ENCODE measurements at regions not wholly inside any gene's neighbourhood (a gene's known extent, or its start where the extent isn't known, plus 50 kb on each side); places are given as distances from the start of the nearest gene placed in this dataset.
"Not testable (repeated sequence)": the region's sequence is repeated elsewhere in the genome, so short reads cannot be mapped to it uniquely, and the experiment has no call there.

DNA sequence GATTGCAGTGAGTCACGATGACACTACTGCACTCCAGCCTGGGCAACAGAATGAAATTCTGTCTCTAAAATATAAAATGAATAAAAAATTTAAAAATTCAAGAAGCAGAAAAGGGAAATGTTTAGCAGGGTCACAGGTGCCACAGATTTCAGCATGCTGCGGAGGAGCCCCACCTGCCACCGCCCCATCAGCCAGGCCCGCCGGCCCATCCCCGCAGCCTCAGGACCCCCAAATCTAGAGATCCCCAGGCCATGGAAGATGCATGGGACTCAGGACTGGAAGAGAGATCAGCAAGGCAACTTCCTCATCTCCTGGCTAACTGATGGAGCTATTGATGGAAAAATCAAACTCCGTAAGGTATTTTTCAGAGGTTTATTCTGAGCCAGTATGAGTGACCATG lies 208.2 kb downstream of the UQCRFS1 start:
- DNase-seq: no peak

GRCh38 chr19:29003641-29004409 lies 209.1 kb downstream of the UQCRFS1 start:
- DNase-seq: no peak

DNA sequence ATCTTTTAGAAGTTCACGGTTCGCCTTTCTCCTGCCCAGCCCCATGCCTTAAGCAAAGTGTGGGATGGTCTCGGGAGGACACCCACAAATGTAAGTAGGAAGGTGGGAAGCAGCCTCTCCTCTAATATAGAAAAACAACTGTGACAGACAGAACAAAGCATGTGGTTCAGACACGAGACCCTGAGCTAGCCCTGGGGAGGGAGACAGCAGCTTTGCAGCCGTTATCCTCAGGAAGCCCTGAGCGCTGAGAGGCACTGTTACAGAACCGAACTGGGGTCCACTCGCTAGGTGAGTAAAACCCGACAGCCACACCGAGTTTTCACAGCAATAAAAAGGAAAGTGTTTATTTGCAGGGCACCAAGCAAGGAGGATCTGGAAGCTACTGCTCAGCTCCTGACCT lies 210.6 kb downstream of the UQCRFS1 start:
- DNase-seq: no peak

DNA sequence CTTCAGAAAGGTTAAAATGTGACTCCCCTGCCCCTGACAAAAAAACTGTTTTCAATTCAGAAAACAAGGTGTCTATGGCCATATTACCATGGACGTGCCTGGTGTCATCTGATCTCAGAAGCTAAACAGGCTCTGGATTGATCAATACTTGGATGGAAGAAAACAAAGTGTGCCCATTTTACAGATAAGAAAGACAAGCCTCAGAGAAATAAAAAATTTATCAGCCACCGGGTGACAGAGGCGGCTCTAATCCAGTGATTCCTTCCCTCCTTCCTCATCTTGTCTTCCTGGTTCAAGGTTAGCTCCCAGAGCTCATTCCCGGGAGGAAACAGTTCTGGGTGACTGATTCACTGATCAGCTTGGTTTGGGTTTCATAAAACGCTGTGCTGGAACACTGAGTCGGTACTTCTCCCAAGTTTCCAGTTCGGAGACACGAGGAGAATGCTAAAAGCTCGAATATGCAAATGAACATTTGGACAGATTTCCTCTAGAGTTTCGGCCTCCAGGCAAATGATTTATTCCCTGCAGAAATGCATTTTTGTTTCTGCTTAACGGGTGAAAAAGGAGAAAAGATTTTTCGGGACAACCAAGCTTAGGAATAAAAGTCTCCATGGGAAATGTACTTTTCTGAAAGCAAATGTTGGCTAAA lies 211.2 kb downstream of the UQCRFS1 start:
- no peak for DNase-seq

GRCh38 chr19:29001141-29001581 lies 211.8 kb downstream of the UQCRFS1 start:
- no peak for DNase-seq

- DNase-seq: no peak
Observed at GRCh38 chr19:28999724-29000433, 213.1 kb downstream of the UQCRFS1 start.

GRCh38 chr19:28998974-28999373 lies 214.0 kb downstream of the UQCRFS1 start:
- DNase-seq: no peak

- not testable (repeated sequence) for DNase-seq
Observed at GRCh38 chr19:28997866-28998265, 215.1 kb downstream of the UQCRFS1 start.

DNA sequence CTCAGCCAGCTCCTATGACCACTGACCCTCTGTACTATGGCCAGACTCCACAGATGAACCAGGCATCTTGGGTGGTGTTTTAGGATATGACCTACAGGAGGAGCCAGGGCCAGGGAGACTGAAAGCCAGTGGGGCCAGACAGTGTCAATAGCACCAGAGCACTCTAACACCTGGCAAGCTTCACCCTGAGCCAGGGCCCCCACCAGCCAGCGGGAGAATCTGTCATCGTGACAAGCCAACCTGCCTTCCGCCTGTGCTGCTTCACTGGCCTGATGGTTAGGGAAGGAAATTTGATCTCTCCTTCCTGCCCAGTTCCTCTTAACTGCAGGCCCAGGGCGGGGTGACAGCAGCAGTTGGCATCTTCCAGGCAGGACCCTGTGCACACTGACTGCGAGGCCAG lies 222.4 kb downstream of the UQCRFS1 start:
- no peak for DNase-seq

- no peak for DNase-seq
Observed at GRCh38 chr19:28989739-28990138, 223.2 kb downstream of the UQCRFS1 start.

- no peak for DNase-seq
Observed at GRCh38 chr19:28988066-28988465, 224.9 kb downstream of the UQCRFS1 start.

- no peak for DNase-seq
Observed at GRCh38 chr19:28987177-28987576, 225.8 kb downstream of the UQCRFS1 start.

GRCh38 chr19:28985201-28985600 lies 227.8 kb downstream of the UQCRFS1 start:
- DNase-seq: no peak

DNA sequence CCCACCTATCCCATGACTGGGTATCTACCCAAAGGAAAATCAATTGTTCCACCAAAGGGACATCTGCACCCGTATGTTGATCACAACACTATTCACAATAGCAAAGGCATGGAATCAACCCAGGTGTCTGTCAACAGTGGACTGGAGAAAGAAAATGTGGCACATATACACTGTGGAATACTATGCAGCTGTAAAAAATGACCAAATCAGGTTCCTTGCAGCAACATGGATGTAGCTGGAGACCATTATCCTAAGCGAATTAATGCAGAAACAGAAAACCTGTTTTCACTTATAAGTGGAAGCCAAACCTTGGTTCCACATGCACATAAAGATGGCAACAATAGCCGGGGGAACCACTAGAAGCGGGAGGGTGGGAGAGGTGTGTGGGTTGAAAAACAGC lies 228.6 kb downstream of the UQCRFS1 start:
- DNase-seq: no peak

DNA sequence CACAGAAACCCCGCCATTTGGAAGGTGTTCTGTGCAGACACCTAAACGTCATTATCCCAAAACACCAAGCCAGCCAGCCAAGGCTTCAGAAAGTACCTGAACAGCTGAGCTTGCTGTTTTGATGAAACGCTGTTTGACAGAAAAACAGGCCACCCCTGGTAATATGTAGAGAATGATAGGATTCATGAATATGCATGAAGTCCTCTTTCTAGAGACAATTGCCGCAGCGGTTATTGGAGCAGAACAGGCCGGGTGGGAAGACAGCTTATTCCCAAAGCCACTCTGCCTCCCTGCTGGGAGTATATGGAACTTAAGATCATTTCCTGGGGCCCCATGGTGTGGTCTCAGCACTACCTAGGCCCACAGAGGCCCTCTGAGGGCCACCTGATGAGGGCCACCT lies 229.5 kb downstream of the UQCRFS1 start:
- DNase-seq: no peak

DNA sequence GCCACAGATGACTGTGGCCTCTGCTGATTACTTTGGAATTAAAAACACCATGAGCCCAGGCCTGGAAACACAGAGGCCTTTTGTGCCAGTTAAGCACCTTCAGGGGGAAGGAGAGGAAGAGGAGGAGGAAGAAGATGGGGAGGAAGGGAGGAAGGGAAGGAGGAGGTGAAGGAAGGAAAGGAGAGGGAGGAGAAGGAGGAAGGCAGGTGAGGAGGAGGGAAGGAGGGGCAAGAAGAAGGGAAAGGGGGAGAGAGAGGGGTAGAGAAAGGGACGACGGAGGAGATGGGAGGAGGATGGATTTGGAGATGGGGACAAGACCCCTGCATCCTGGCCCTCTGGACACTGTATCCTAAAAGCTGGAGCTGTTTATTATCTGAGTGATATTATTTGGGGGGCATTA lies 231.0 kb downstream of the UQCRFS1 start:
- no peak for DNase-seq

DNA sequence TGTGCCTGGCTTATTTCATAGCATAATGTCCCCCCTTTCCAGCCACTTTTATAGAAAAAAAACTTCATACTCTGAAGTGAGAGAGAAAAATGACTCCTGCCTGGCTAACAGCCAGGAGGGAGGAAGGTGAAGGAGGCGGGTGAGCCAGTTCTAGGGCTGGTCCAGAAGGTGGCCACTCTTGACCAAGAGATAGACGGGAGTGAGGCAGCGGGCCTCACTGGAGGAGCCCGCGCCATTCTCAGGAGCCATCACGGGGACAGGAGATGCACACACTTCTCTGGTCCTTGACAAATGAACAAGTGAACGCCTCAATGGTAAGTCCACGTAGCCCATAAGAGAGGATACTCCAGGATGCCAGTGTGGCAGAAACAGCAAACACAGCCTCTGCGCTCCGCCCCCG lies 231.4 kb downstream of the UQCRFS1 start:
- no peak for DNase-seq

- DNase-seq: no peak
Observed at GRCh38 chr19:28980236-28980868, 232.6 kb downstream of the UQCRFS1 start.

GRCh38 chr19:28977826-28978225 lies 235.1 kb downstream of the UQCRFS1 start:
- DNase-seq: no peak

GRCh38 chr19:28972058-28972852 lies 240.7 kb downstream of the UQCRFS1 start:
- no peak for DNase-seq

- no peak for DNase-seq
Observed at GRCh38 chr19:28971513-28971912, 241.4 kb downstream of the UQCRFS1 start.

DNA sequence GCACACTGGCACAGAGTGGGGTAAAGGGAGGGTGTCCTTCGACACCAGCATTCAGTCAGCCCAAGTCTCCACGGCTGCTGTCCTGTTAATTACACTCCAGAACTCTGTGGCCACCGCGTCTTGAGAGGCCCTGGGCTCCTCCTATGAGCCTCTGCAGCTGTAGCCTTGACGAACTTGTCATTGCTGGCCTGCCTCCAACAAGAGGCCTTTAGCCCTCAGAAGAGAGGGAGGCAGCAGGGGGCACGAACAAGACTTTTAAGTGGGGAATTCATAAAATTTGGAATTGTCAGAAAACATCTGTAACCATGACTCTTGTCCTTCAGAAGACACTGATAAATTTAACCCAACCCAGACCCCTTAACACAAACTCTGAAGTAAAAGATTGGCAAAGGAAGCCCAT lies 241.9 kb downstream of the UQCRFS1 start:
- no peak for DNase-seq

DNA sequence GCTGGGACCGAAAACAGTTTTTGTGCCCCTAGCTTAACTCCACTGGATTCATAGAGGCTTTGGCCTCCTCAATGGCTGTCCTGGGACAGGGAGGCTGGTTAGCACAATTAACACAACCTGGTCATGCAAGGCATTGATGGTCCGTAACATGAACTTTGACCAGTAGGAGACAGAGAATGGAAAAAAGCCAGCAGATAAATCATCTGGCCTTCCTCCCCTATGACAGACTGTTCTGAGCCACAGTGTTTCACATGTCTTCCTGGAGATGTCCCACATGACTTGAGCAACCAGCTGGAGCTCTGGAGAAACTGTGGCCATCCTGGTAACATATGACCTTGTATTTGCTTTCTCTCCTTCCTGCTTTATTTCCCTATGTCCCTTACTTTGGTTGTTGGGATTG lies 244.2 kb downstream of the UQCRFS1 start:
- DNase-seq: no peak

All from cortex of kidney (tissue), 1 donor.